ENCODE measurements at regions not wholly inside any gene's neighbourhood (a gene's known extent, or its start where the extent isn't known, plus 50 kb on each side); places are given as distances from the start of the nearest gene placed in this dataset.

DNA sequence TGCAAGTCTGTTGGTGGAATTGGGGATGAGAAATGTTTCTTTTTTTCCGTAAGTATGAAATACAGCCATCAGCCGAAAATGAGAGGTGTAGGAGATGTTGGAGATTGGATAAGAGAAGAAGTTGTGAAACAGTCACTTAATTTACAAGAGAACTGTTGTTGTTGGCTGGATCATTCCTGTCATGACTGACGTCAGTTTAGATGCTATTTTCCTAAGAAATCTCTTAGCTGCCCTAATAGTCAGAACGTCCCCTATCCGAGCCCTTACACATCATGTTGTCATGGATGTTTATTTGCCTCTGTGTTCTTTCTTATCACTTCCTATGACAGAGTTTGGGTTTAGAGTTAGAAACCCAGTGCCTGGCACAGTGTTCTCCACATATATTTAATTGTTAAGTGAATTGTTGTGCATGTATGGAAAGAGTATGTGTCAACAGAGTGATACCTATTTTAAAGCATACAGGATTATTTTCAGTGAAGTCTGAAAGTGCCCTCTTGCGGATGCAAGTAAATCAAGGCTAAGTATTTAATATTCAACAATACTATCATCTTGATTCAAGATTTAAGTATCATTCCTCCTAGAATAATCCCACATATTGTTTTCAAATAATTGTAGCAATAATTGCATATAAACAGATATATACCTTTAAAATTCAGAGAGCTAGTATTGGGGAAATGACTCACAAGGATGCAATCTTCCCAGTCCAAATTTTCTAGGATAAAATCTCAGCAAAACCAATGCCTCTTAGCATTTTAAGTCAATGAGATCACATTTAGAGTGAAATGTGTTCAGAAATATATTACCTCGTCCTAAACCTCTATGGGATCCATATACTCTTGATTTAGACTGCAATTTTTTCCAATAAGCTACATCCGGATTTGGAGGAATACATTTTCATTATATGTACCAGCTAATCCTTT lies 309.9 kb upstream of the NOX3 start:
- TF ChIP-seq, protein P1, sequence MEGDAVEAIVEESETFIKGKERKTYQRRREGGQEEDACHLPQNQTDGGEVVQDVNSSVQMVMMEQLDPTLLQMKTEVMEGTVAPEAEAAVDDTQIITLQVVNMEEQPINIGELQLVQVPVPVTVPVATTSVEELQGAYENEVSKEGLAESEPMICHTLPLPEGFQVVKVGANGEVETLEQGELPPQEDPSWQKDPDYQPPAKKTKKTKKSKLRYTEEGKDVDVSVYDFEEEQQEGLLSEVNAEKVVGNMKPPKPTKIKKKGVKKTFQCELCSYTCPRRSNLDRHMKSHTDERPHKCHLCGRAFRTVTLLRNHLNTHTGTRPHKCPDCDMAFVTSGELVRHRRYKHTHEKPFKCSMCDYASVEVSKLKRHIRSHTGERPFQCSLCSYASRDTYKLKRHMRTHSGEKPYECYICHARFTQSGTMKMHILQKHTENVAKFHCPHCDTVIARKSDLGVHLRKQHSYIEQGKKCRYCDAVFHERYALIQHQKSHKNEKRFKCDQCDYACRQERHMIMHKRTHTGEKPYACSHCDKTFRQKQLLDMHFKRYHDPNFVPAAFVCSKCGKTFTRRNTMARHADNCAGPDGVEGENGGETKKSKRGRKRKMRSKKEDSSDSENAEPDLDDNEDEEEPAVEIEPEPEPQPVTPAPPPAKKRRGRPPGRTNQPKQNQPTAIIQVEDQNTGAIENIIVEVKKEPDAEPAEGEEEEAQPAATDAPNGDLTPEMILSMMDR (IDR thresholded peaks at IDR 0.05), result no peak
- TF ChIP-seq HOXA7 (CRISPR knock-in tag; IDR thresholded peaks at IDR 0.05), result no peak
- TF ChIP-seq CEBPB (IDR thresholded peaks at IDR 0.05), result no peak
- TF ChIP-seq EP300 (IDR thresholded peaks at IDR 0.05), result no peak

Data from A549 (cell line).